ENCODE measurements at regions not wholly inside any gene's neighbourhood (a gene's known extent, or its start where the extent isn't known, plus 50 kb on each side); places are given as distances from the start of the nearest gene placed in this dataset.

DNA sequence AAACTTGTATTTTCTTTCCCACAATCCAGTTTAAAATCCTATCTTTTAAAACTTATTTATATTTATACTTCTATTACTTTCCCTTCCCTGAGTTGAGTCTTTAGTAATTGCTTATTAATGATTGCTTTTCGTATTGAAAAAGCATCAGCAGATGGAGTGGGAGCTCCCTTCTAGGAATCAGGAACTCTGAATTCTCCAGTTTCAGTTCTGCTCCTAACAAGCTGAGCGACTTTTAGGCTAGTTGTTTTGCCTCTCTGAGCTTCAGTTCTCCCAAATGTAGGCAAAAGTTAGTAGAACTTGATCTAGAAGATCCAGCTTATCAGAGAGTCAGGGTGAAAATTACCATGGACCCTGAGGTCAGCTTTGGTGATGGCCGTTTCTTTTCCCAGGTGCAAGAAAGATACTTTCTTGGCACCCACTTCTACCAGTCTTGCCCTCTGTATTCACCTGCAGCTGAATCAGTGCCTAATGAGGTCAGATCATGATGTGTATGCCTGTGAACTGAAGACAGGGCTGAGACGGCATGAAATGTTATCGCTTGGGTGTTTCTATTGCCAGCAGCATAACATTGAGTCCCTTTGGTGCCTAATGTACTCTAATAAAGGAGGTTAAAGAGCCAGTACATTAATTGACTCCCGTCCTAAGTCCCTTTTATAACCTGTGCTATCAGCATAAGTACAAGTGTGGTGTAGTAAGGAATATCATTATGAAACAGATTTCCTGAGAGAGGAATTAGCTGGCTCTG lies 194.5 kb upstream of the TBC1D5 start:
- DNase-seq = no peak

DNA sequence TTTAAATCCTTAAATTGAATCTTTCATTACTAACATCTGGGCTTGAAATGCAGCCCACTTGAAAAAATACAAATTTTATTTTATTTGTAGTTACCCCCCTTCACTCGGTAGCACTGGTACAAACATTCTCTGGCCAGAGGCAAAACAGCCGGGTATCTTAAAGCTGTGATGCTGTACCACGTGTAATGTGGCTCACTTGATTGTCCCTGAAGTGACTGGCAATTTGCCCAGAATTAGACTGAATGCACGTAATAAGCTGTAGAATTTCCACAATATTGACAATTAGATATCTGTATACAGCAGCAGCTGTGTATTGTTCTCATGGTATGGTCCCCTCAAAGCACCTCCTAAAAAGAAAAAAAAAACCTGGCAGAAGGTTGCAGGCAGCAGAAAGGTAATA lies 192.8 kb upstream of the TBC1D5 start:
- no peak for DNase-seq

DNA sequence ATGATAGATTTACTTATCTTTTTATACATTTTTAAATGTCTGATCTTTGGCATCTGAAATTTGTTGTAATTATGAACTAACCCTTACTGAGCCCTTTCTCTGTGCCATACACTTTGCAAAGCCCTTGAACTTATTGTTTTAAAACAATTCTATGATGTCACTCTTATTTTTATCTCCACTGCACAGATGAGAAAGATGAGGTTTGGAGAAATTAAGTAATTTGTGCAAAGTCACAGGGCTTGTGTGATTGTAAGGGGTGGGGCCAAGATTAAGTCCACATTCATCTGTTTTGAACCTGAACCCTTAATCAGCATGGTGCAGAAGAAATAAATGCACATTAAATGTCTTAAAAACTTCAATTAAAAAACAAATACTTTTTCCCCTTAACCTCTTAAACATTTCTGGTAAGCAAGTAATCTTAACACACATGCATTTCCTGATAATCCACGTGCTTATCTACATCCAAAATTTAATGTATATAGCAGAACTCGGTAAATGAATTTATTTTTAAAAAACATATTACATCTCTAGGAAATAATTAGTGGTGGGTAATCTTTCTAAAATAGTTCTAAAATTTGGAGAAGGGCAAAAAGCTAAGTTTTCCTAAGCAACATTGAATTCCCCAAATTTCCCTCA lies 189.8 kb upstream of the TBC1D5 start:
- no peak for DNase-seq

- DNase-seq = no peak
These were observed 188.7 kb upstream of the TBC1D5 start for GRCh38 chr3:17931131-17931530.

DNA sequence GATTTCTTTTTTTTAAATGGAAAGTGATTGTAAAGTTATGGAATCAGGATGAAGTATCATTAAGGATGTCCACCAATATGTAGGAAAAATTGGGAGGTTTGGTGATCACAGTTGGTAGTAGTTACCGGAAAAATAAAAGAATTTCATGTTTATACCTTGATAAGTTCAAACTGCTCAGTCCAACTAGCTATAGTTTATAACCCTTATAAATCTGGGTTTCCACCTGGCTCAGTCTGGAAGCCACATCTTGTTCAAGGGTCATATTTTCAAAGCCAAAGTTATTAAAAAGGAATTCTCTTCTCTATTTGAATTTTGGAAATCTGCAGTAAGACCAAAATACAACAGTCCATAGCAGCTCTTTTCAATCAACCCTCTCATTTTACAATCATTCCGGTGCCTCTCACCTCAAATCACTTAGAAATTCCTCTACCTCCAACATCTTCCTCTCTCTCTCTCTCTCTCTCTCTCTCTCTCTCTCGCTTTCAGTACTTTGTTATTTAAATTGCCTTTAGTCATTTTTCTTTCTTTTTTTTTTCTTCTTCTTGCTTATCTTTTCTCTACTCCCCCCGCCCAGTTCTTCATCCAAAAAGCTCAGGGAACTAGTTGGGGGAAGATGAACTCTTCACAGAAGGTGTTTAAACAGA lies 186.2 kb upstream of the TBC1D5 start:
- DNase-seq = no peak

- DNase-seq = no peak
These were observed 184.6 kb upstream of the TBC1D5 start for GRCh38 chr3:17927036-17927435.

DNA sequence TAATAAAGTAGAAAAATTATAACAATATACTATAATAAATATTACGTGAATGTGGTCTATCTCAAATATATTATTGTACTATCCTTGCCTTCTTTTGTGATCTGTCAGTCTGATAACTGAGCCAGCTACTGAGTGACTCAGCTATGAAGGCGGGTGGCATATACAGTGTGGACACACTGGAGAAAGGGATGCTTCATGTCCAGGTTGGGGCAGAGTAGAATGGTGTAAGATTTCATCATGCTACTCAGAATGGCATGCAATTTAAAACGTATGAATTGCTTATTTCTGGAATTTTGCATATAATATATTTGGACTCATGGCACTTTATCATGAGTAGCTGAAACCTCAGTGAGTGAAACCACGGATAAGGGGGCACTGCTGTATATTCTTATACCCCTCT lies 172.9 kb upstream of the TBC1D5 start:
- no peak for DNase-seq

DNA sequence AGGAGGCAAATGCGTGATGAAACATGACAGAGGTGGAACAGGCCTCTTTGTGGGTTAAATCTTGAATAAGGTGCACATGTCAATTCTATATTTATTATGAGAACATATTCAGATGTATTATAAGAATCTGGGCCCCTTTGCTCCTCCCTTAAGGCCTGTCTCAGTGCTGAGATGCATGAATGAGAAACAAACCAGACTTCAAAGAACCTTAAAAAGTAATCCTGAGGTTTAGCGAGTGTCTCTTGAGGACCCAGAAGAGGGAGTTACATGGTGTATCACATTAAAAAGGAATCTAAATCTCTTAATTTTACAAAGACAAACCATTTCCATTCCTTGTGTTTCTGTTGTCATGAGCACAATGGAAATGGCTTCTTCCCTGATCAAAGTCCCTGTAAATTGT lies 170.9 kb upstream of the TBC1D5 start:
- DNase-seq = no peak

- DNase-seq = no peak
These were observed 169.7 kb upstream of the TBC1D5 start for GRCh38 chr3:17911986-17912760.

DNA sequence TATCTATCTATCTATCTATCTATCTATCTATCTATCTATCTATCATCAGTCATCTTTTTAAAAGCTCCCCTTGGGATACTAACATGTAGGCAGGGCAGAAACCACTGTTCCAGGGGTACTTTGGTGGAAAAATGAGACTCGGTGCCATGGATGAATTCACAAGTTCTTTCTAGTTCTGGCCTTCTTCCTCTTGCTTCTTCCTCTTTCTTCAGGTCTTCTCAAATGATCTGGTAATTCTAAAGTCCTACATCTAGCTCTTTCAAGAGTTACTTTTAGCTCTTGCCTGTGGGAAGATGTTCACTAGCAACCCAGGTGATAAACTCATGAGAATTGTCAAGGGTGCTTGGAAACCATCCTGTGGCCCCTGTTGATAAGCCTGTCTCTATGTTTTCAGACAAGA lies 168.5 kb upstream of the TBC1D5 start:
- no peak for DNase-seq

DNA sequence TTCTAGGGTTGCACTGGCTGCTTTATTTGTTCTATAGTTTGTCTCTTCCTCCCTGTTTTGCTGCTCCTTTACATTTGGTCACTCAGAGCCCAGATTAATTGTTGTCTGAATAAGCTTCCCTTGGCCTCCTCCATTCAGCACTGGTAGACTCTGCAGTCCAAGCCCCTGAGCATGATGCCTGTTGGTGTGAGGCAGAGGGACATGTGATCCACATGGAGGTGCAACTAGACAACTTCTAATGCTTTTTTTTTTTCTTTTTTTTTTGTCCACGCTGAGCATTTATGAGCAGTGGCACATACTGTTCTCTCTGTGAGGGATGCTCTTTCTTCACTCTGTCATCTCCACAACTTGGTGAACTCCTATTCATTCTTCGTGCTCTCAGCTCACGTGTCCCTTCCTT lies 167.3 kb upstream of the TBC1D5 start:
- no peak for DNase-seq

GRCh38 chr3:17908399-17909191 lies 166.2 kb upstream of the TBC1D5 start:
- no peak for DNase-seq

- no peak for DNase-seq
These were observed 163.6 kb upstream of the TBC1D5 start for GRCh38 chr3:17905996-17906395.

DNA sequence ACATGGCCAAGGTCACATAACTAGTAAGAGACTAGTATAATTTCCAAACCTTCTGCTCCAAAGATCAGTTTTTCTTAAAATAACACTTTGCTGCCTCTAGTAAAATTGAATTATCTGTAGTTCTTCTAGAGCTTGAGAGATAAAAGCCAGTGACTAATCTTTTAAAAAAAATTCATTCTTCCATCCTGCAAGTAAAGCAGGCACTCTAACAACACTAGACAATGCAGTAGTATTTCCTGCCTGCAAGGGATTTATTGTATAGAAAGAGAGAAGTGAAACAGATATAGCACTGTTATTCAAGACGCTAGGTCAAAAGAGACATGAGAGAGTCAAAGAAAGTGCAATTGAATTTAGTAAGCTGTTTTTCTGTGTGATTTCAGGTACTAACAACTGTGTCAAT lies 159.5 kb upstream of the TBC1D5 start:
- peak; percentile 51 for DNase-seq

DNA sequence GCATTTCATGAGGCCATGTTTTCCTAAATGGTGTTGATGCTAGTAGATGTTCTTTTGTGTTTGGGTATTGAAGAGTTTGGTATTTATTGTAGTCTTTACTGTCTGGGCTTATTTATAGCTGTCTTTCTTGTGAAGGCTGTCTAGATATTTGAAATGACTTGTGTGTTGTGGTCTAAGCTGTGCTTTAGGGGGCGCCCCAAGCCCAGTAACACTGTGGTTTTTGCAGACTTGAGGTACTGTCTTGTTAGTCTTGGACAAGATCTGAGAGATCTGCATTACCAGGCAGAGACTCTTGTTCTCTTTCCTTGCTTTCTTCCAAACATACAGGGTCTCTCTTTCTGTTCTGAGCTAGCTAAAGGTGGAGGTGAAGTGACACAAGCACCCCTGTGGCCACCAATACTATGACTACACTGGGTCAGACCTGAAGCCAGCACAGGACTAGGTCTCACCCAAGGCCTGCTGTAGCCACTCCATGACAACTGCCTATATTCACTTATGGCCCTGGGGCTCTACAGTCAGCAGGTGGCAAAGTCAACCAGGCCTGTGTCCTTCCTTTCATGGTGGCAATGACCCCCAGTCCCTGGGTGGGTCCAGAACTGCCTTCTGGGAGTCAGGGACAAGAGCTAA lies 152.1 kb upstream of the TBC1D5 start:
- peak; percentile 15 for DNase-seq

- no peak for DNase-seq
These were observed 148.9 kb upstream of the TBC1D5 start for GRCh38 chr3:17891139-17891856.

DNA sequence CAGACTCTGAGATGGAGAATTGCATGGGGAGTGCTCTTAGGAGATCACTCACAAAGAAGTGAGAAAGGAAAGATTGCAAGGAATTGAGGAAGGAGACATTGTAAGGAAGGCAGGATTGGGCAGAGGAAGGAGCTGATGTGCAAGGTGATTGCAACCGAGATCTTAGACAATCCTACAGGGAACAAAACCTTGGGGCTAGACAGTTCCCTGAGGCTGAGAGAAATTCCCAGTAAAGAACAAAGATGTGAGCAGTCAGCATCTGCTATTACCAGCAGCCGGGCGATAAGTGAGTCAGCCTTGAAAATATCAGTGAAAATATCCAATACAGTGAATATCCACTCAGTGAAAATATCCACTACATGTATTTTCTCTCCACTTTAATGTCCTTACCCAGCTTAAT lies 143.6 kb upstream of the TBC1D5 start:
- no peak for DNase-seq

GRCh38 chr3:17882981-17883380 lies 140.6 kb upstream of the TBC1D5 start:
- DNase-seq = no peak

DNA sequence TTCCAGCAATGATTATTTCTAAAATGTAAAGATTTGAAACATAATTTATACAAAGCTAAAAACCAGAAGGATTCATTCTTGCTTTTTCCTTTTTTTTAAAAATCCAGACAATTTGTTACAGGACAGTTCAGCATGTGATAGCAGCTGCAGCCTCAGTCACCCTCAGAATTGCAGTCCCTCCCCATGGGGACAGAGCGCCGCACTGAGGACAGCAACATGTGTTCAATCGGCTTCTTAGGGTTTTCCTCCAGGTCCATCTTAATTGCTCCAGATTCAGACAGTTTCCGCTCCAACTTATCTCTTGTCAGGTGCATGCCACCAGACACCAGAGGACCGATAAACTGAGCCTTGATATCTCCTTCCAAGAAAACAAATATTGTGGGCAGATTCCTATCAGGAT lies 134.9 kb upstream of the TBC1D5 start:
- DNase-seq = no peak

DNA sequence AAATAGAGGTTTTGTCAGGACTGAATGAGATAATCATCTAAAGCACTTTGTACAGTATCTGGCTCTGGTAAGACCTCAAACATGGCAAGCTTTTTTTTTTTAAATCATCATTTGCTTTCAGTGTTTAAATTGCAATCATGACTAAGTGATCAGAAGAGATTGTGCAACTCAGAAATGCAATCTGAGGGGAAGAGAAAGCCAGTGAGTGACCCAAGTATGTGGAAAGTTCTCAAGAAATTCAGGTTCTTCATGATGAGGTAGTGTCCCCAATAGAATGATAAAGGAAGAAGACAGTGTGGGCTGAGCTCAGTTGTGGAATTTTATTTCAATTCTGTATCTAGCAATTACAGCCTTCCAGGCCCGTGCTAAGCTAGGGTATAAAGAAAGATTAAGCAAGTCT lies 132.2 kb upstream of the TBC1D5 start:
- peak; percentile 5 for DNase-seq

DNA sequence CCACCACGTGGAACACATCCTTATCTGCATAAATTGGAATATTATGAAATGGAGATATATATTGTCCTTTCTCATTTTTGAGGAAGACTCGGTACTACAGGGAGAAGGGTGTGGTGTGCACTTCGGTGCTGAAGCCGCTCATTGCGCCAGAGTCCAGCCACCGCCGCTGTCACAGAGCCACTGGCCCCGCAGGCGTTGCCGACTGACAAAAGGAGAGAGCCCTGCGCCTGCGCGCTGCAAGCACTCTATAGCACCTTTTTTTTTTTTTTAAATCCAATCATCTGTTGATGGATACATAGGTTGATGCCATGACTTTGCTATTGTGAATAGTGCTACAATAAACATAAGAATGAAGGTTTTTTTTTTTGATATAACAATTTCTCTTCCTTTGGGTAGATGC lies 130.0 kb upstream of the TBC1D5 start:
- no peak for DNase-seq

GRCh38 chr3:17865631-17866030 lies 123.2 kb upstream of the TBC1D5 start:
- DNase-seq = no peak

Data from SIG-M5 (cell line).